CD4-positive, alpha-beta T cell treated with Interleukin-4 for 1 hour (primary cell): ENCODE measurements at regions not wholly inside any gene's neighbourhood (a gene's known extent, or its start where the extent isn't known, plus 50 kb on each side); places are given as distances from the start of the nearest gene placed in this dataset.

Experiments
- DNase-seq, 2 donors: peaks; one replicate each; pipeline ENCODE4 v3.0.0-alpha.2; 2020 to 2022

DNA sequence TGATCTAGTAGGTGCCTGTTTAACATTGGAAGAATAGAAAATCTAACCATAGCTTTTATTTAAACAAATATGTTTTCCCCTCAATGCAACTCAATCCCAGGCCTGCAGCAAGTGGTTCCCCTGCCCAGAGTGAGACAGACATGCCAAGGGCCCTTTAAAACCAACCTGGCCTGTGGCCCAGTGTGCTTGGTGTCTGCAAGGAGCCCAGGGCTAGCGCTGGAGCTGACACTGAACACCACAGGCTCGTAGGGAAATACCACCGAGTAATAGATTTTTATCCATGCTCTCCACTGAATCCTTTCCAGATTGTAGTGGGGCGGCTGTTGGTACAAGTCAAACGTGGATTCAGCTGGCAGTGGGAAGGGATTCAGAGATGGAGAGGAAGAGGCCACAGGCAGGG lies 95.6 kb upstream of the NRXN3 start:
- no peak for DNase-seq

GRCh38 chr14:78075033-78075432 lies 95.1 kb upstream of the NRXN3 start:
- DNase-seq = no peak

DNA sequence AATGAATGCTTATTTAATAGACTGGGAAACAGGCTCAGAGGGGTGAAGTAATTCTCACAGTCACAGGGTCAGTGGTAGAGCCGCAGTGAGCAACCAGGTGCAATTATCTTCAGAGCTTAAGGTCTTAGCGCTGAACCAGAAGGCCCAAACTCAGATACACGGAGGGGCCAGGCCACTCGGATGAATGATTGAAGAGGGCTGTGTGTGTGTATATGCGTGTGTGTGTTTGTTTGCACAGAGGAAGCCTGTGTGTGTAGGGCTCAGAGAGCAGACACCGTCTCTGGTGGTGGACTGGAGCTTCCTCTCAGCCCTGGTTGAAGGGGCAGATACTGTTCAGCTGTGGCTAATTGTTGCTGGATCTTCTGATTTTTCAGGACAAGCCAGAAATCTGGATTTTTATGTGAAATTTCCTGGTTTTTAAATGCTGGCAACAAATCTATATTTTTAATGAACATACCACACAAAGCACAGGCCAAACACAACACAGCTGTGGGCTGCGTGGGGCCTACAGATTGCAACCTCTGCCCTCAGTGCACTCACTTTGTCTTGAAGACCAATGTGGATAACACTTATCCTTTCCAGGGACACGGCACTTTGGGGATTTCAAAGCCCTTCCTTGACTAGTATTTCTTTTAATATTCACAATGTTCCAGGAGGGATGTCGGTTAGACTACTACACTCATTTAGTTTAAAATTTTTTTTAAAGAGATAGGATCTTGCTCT lies 94.5 kb upstream of the NRXN3 start:
- DNase-seq = no peak

- DNase-seq = no peak
These were observed 88.9 kb upstream of the NRXN3 start for GRCh38 chr14:78081245-78081644.

DNA sequence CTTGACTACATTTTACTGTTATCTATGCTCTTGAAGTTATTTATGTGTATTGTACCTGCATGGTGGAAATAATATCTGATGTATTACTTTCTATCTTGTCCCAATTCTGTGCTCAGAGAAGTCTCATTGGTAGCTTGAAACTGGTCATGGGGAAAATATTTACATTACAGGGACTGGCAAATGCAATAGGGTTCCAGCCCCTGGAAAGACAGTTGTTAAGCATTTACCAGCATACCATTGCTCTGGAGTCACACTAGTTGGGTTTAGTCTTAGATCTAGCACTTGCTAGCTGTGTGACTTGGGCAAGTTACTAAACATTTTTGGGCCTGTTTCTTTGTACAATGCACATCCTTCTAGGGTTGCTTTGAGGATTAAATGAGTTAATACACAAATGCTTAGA lies 86.3 kb upstream of the NRXN3 start:
- DNase-seq = no peak

DNA sequence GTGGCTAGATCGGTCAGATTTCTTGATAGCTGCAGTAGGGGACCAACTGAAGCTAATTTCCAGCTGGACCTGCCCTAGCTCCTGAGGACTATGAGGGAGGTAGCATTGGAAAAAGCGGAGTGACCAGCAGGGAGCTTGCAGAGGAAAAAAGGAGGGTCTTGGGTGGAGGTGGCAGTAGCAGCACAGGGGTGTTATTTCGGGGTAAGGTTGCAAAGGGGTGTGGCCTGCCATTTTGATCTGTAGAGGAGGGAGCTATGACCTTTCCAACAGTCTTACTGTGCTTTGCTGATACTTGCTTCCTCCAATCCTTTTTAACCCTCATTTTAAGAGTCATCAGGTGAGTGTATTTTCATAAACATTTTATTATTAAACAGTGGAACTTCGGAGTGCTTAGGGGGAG lies 83.8 kb upstream of the NRXN3 start:
- DNase-seq = no peak

DNA sequence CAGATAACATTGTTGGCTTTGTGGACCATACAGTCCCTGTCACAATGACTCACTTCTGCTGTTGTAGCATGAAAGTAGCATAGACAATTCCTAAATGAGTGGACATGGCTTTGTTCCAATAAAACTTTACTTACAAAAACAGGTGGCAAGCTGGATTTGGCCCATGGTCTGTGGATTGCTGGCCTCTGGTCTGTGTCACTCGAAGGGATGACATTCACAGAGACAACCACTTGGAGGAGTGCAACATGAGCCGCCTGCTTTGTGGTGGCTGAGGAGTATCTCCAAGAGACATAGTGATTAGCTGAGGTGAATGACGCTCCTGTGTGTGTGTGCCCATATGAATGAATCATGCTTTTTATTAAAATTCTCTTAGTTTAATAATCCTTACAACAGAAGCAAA lies 81.3 kb upstream of the NRXN3 start:
- no peak for DNase-seq

GRCh38 chr14:78090864-78091263 lies 79.3 kb upstream of the NRXN3 start:
- DNase-seq = no peak

- no peak for DNase-seq
These were observed 78.8 kb upstream of the NRXN3 start for GRCh38 chr14:78091361-78091760.

DNA sequence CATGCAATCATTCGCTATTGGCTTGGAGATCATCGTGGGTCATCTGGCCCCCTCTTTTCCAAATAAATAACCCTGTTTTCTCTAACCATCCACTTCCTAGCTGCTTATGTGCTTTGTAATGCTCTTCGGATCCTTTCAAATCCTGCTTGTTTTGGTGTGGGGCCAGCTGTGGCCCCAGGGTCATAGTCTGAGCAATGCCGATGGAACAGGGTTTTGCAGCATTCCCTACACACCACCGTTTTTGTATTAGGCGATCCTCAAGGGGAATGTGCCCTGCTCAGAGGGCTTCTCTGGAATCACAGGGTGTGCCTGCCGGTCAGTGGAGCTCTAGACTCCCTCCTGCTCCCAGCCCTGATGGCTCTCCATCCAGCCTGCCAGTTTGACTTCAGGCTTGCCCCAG lies 78.1 kb upstream of the NRXN3 start:
- no peak for DNase-seq

GRCh38 chr14:78103271-78103670 lies 66.9 kb upstream of the NRXN3 start:
- no peak for DNase-seq

DNA sequence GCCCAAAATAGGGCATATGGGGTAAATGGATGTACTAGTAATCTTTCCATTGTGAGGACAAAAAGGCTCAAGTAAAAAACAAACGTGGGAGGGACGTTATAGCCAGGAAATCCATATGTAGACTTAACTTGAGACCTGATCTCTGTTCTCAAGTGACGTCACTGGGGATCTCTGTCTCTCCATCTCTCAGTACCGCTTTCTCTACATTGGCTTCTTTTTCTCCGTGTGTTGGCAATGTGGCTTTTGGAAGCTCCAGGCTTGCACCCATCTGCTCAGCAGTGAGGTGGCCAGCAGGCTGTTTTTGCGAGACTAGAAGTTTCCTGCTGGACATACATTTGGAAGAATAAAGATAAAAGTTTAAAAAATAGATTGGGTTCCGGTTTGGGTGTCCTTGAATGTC lies 66.0 kb upstream of the NRXN3 start:
- no peak for DNase-seq

GRCh38 chr14:78104655-78105054 lies 65.5 kb upstream of the NRXN3 start:
- DNase-seq = no peak

DNA sequence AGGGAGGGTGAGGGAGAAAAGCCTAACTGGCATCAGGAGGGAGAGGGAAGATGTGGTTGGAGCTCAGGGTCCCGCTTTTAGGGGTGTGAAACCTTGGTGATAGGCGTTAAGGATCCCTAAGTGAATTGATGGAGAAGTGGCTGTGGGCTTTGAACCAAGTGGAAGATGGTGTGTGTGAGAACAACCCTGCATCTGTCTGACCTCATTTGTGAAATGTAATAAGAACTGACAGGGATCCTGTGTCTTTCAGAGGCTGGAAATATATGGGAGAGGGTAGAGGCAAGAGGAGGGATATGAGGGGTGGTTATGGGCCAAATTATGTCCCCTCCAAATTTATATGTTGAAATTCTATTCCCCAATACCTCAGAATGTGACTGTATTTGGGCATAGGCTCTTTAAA lies 63.8 kb upstream of the NRXN3 start:
- no peak for DNase-seq

GRCh38 chr14:78107166-78107565 lies 63.0 kb upstream of the NRXN3 start:
- DNase-seq = no peak

DNA sequence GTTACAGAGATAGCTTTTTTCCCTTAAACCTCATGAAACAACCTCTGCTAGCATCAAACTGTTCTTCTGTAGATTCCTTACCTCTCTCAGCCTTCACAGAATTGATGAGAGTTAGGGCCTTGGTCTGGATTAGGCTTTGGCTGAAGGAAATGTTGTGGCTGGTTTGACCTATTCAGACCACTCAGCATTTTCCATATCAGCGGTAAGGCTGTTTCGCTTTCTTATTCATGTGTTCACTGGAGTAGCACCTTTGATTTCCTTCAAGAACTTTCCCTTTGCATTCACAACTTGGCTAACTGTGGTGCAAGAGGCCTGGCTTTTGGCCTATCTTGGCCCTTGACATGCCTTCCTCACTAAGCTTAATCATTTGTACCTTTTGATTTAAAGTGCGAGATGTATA lies 50.7 kb upstream of the NRXN3 start:
- no peak for DNase-seq
